ENCODE measurements at regions not wholly inside any gene's neighbourhood (a gene's known extent, or its start where the extent isn't known, plus 50 kb on each side); places are given as distances from the start of the nearest gene placed in this dataset.

DNA sequence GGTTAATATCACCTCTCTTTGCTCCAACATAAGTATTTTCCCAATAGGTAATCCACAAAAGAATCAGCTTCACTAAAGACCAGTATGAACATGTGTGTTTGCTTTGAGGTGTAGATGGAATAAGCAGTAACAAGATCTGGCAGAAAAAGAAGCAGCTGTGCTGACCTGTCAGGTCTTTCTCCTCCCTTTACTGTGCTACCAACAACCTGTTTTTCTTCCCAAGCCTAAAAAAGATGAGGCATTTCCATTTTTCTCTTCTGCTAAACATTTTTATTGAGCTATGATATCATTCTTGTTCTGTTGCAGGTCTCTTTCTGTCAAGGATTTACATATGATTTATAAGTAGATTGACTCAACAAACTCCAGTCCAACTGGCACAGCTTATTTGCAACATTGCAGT is 315.2 kb upstream of the GLI3 start:
- Mint-ChIP-seq H3K9me3 (peaks cover 40% of the 10 kb centered on the region), H3K4me3 (no peak overlapping the region), H3K36me3 (ENCODE audit: low read depth) (peaks cover 26% of the 10 kb centered on the region), H3K27me3 (ENCODE audit: low read depth) (no peaks in the 10 kb centered on the region), H3K4me1 (no peaks in the 10 kb centered on the region), H3K27ac (ENCODE audit: unreplicated experiment) (no peak overlapping the region)
- TF ChIP-seq, protein P1, sequence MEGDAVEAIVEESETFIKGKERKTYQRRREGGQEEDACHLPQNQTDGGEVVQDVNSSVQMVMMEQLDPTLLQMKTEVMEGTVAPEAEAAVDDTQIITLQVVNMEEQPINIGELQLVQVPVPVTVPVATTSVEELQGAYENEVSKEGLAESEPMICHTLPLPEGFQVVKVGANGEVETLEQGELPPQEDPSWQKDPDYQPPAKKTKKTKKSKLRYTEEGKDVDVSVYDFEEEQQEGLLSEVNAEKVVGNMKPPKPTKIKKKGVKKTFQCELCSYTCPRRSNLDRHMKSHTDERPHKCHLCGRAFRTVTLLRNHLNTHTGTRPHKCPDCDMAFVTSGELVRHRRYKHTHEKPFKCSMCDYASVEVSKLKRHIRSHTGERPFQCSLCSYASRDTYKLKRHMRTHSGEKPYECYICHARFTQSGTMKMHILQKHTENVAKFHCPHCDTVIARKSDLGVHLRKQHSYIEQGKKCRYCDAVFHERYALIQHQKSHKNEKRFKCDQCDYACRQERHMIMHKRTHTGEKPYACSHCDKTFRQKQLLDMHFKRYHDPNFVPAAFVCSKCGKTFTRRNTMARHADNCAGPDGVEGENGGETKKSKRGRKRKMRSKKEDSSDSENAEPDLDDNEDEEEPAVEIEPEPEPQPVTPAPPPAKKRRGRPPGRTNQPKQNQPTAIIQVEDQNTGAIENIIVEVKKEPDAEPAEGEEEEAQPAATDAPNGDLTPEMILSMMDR (conservative IDR thresholded peaks at IDR 0.05) = no peak
- DNase-seq (ENCODE audit: low read depth, low spot score) = no peak

DNA sequence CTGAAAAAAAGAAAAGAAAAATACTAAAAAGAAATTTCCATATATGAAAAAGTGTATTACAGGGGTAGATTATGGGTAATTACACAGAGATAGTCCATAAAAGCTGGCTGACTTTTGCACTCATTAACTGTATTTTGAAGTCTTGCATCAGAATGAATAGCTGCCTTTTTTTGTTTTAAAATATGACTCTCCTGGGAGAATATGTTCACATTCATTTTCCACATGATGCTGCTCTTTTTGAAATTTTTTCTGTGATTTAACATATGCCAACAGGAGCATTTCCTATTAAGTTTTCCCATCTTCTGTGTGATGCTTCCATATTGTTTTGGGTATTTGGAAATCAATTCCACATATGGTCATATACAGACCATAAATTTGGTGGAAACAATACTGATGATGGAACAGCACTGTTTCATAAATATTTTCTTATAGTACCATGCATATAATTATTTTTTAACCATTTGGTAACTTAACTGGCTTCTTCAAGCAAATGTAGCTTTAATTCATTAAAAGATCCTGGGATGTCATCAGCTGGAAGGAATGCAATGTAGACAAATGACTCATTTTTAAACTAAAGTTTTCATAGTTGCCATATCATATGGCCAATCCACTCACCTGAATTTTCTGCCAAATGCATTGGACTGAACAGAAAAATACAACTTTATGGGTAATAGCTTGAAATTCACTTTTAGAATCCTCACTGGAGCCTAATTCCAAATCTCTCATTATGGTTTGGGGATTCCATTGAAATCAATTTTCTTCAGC is 313.9 kb upstream of the GLI3 start:
- Mint-ChIP-seq H3K9me3 (peaks cover 28% of the 10 kb centered on the region), H3K27me3 (ENCODE audit: low read depth) (no peaks in the 10 kb centered on the region), H3K27ac (ENCODE audit: unreplicated experiment) (no peak overlapping the region), H3K36me3 (ENCODE audit: low read depth) (peaks cover 23% of the 10 kb centered on the region), H3K4me1 (no peaks in the 10 kb centered on the region), H3K4me3 (no peak overlapping the region)
- TF ChIP-seq, protein P1 (conservative IDR thresholded peaks at IDR 0.05) = no peak
- no peak for DNase-seq (ENCODE audit: low read depth, low spot score)

DNA sequence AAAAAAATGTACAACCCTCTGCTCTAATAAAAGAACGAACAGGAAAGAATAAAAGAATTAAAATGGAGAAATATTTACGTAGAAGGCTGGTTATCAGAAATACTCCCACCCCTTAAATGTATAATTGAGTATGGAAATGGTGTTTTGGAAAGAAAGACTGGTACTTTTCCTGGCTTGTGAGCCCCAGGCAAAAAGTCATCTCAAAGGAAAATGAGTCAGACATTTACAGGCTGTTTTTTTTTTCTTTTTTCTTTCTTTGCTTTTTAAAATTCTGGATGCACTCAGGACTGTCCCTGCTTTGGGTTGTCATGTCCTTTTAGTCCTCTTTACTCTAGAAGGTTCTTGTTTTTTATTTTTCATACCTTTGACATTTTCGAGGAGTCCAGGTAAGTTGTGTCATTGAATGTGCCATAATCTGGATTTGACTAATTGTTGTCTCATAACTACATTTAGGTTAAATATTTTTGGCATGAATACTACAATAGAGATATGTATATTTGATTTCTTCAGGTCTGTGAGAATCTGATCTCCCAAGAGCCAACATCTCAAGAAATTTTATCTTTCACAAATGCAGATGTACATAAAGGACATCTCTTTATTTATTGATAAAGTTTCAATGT is 313.0 kb upstream of the GLI3 start:
- TF ChIP-seq, protein P1 (conservative IDR thresholded peaks at IDR 0.05) = no peak
- Mint-ChIP-seq H3K4me1 (no peaks in the 10 kb centered on the region), H3K27me3 (ENCODE audit: low read depth) (no peaks in the 10 kb centered on the region), H3K27ac (ENCODE audit: unreplicated experiment) (no peak overlapping the region), H3K4me3 (no peak overlapping the region), H3K36me3 (ENCODE audit: low read depth) (peaks cover 20% of the 10 kb centered on the region), H3K9me3 (peaks cover 21% of the 10 kb centered on the region)
- DNase-seq (ENCODE audit: low read depth, low spot score) = no peak

DNA sequence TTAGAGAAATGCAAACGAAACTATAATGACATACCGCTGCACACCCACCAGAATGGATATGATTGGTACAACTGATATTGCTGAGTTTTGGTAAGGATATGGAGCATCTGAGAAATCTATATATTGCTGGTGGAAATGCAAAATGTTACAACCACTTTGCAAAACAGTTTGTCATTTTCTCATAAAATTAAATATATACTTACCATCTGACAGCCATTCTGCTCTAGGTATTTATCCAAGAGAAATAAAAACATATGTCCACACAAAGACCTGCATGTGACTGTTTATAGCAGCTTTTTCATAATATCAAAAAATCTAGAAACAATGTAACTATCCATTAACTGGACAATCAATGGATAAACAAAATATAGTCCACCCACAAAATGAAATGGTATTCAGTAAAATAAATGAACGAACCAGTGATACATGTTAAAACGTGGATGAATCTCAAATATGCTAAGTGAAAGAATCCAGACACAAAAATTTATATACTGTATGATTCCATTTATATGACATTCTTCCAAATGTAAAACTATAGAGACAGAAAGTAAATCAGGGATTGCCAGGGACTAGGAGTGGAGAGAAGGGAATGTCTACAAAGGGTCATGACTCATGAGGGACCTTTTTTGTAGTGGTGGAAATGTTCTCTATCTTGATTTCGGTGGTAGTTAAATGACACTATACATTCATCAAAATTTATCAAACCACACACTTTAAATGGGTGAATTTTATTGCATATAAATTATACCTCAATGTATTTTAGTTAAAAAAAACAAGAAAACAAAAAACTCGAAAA is 312.0 kb upstream of the GLI3 start:
- DNase-seq (ENCODE audit: low read depth, low spot score) = no peak
- Mint-ChIP-seq H3K4me1 (no peaks in the 10 kb centered on the region), H3K4me3 (no peak overlapping the region), H3K27me3 (ENCODE audit: low read depth) (no peaks in the 10 kb centered on the region), H3K36me3 (ENCODE audit: low read depth) (peaks cover 22% of the 10 kb centered on the region), H3K27ac (ENCODE audit: unreplicated experiment) (no peak overlapping the region), H3K9me3 (peaks cover 22% of the 10 kb centered on the region)
- TF ChIP-seq, protein P1 (conservative IDR thresholded peaks at IDR 0.05) = no peak

DNA sequence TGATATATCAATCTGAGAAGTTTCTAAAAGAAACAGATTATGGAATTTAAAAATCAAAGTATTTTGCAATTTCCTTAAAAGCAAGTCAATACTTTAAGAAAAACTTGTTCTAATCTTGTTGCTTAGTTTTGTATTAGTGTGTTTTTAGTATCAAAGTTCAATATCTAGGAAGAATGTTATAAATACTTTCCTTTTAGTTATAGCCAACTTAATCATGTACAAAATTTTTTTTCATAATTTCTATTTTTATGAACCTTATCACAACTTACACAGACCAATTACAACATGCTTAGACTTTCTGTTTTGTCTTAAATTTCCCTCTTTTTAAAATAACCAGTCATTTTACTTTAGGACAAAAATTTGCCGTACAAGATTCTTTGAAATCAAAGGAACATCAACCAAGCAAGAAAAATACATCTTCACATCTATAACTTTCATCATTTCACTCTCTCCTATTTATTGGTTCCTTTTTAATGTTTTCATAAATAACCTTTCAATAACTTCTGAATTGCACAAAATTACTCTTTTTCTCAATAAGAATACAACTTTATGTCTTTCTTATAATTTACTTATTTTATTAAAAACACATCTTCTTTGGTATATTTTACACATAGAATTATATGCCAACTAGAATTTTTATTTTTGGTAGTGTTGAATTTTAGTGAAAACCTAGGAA is 308.2 kb upstream of the GLI3 start:
- Mint-ChIP-seq H3K27me3 (ENCODE audit: low read depth) (no peaks in the 10 kb centered on the region), H3K27ac (ENCODE audit: unreplicated experiment) (no peak overlapping the region), H3K9me3 (peaks cover 13% of the 10 kb centered on the region), H3K4me3 (no peak overlapping the region), H3K4me1 (no peaks in the 10 kb centered on the region), H3K36me3 (ENCODE audit: low read depth) (peaks cover 26% of the 10 kb centered on the region)
- TF ChIP-seq, protein P1 (conservative IDR thresholded peaks at IDR 0.05) = no peak
- DNase-seq (ENCODE audit: low read depth, low spot score) = no peak
